ENCODE measurements at regions not wholly inside any gene's neighbourhood (a gene's known extent, or its start where the extent isn't known, plus 50 kb on each side); places are given as distances from the start of the nearest gene placed in this dataset.

- DNase-seq (ENCODE audit: low spot score): no peak
- no peak for TF ChIP-seq CTCF (IDR thresholded peaks at IDR 0.05)
- ATAC-seq (ENCODE audit: low FRiP score): no peak
Measured at GRCh38 chrX:148193759-148194158, 212.6 kb downstream of the FMR1NB start.

- ATAC-seq (ENCODE audit: low FRiP score) (no peak), DNase-seq (ENCODE audit: low spot score) (no peak)
- no peak for TF ChIP-seq CTCF (IDR thresholded peaks at IDR 0.05)
Measured at GRCh38 chrX:148203531-148203930, 222.4 kb downstream of the FMR1NB start.

- no peak for ATAC-seq (ENCODE audit: low FRiP score)
- no peak for DNase-seq (ENCODE audit: low spot score)
- no peak for TF ChIP-seq CTCF (IDR thresholded peaks at IDR 0.05)
Measured at GRCh38 chrX:148204195-148204594, 223.1 kb downstream of the FMR1NB start.

GRCh38 chrX:148214786-148215185 is 233.6 kb downstream of the FMR1NB start:
- TF ChIP-seq CTCF (IDR thresholded peaks at IDR 0.05): no peak
- ATAC-seq (ENCODE audit: low FRiP score): no peak
- no peak for DNase-seq (ENCODE audit: low spot score)

- no peak for ATAC-seq (ENCODE audit: low FRiP score)
- TF ChIP-seq CTCF (IDR thresholded peaks at IDR 0.05): no peak
- no peak for DNase-seq (ENCODE audit: low spot score)
Measured at GRCh38 chrX:148215726-148216125, 234.6 kb downstream of the FMR1NB start.

GRCh38 chrX:148223361-148223760 is 242.2 kb downstream of the FMR1NB start:
- ATAC-seq (ENCODE audit: low FRiP score) (no peak), DNase-seq (ENCODE audit: low spot score) (no peak)
- TF ChIP-seq CTCF (IDR thresholded peaks at IDR 0.05): no peak

GRCh38 chrX:148228521-148228920 is 247.4 kb downstream of the FMR1NB start:
- TF ChIP-seq CTCF (IDR thresholded peaks at IDR 0.05): no peak
- DNase-seq (ENCODE audit: low spot score) (no peak), ATAC-seq (ENCODE audit: low FRiP score) (no peak)

Measured in omental fat pad (tissue), 3 donors.